Activated CD4-positive, alpha-beta T cell treated with anti-CD3 and anti-CD28 coated beads, Interleukin-2, amount 10 ng/mL, durations not matched to agents 7 days and 5 days (primary cell): ENCODE measurements at regions not wholly inside any gene's neighbourhood (a gene's known extent, or its start where the extent isn't known, plus 50 kb on each side); places are given as distances from the start of the nearest gene placed in this dataset.

Experiments used
- CTCF ChIA-PET: fragments of 350-600 bp; sonication (Branson Sonifier 250); formaldehyde crosslinking; loops from one replicate; lab custom pipeline; 2021; ENCODE audit warnings: antibody characterized with exemption; lab: Charles Lee
- POLR2A ChIA-PET: fragments of 350-600 bp; sonication (Branson Sonifier 250); formaldehyde crosslinking; loops from one replicate; lab custom pipeline; 2021; ENCODE audit warnings: antibody characterized with exemption; lab: Charles Lee
- DNase-seq: peaks from one replicate; pipeline ENCODE4 v3.0.0-alpha.2; 2020
- H3K27ac Mint-ChIP-seq: one replicate; pipeline ENCODE4 v1.8.0; 2021; ENCODE audit warnings: mild to moderate bottlenecking, moderate library complexity, mixed read lengths
- H3K27me3 Mint-ChIP-seq: one replicate; pipeline ENCODE4 v1.8.0; 2021; ENCODE audit warnings: mixed read lengths
- H3K36me3 Mint-ChIP-seq: one replicate; pipeline ENCODE4 v1.8.0; 2021; ENCODE audit warnings: low read depth, mixed read lengths
- H3K4me1 Mint-ChIP-seq: one replicate; pipeline ENCODE4 v1.8.0; 2021; ENCODE audit warnings: mixed read lengths
- H3K4me3 Mint-ChIP-seq: one replicate; pipeline ENCODE4 v1.8.0; 2021; ENCODE audit warnings: mild to moderate bottlenecking, moderate library complexity, mixed read lengths
- H3K9me3 Mint-ChIP-seq: one replicate; pipeline ENCODE4 v1.8.0; 2021; ENCODE audit warnings: mixed read lengths

GRCh38 chr13:44079413-44080205 lies 199.9 kb downstream of the LACC1 start:
- peaks cover 4% of the 10 kb centered on the region for H3K9me3 Mint-ChIP-seq
- CTCF ChIA-PET: no interaction called here

GRCh38 chr13:44084146-44084545 lies 204.4 kb downstream of the LACC1 start:
- no peaks in the 10 kb centered on the region for H3K36me3 Mint-ChIP-seq
- H3K9me3 Mint-ChIP-seq: peaks cover 4% of the 10 kb centered on the region
- peaks cover 8% of the 10 kb centered on the region for H3K4me1 Mint-ChIP-seq
- peaks cover 14% of the 10 kb centered on the region for H3K27me3 Mint-ChIP-seq
- no peak overlapping the region for H3K27ac Mint-ChIP-seq
- POLR2A ChIA-PET: no interaction called here
- no peak overlapping the region for H3K4me3 Mint-ChIP-seq
- DNase-seq: no peak
- CTCF ChIA-PET: no interaction called here

More at GRCh38 chr13:44079413-44080205, 199.9 kb downstream of the LACC1 start:
- no peaks in the 10 kb centered on the region for H3K36me3 Mint-ChIP-seq
- peaks cover 2% of the 10 kb centered on the region for H3K27me3 Mint-ChIP-seq
- DNase-seq: no peak
- POLR2A ChIA-PET: no interaction called here
- H3K27ac Mint-ChIP-seq: no peak overlapping the region
- H3K4me1 Mint-ChIP-seq: no peaks in the 10 kb centered on the region
- no peak overlapping the region for H3K4me3 Mint-ChIP-seq

GRCh38 chr13:44086389-44086788 lies 206.7 kb downstream of the LACC1 start:
- no peak overlapping the region for H3K4me3 Mint-ChIP-seq
- peaks cover 16% of the 10 kb centered on the region for H3K27me3 Mint-ChIP-seq
- no peak overlapping the region for H3K27ac Mint-ChIP-seq
- ChIA-PET CTCF (no interaction called here), POLR2A (no interaction called here)
- peaks cover 4% of the 10 kb centered on the region for H3K9me3 Mint-ChIP-seq
- no peaks in the 10 kb centered on the region for H3K36me3 Mint-ChIP-seq
- peaks cover 15% of the 10 kb centered on the region for H3K4me1 Mint-ChIP-seq
- no peak for DNase-seq

GRCh38 chr13:44088411-44088810 lies 208.7 kb downstream of the LACC1 start:
- POLR2A ChIA-PET: no interaction called here
- Mint-ChIP-seq H3K27me3 (peaks cover 15% of the 10 kb centered on the region), H3K27ac (no peak overlapping the region), H3K4me1 (peaks cover 20% of the 10 kb centered on the region), H3K4me3 (no peak overlapping the region), H3K9me3 (peaks cover 4% of the 10 kb centered on the region), H3K36me3 (no peaks in the 10 kb centered on the region)
- no peak for DNase-seq
- CTCF ChIA-PET: interaction anchor here (0.5 kb wide), 1 partner anchor 1715 kb away, joined by 3 read pairs; no protein-coding TSS in a partner anchor

- no peak for DNase-seq
- ChIA-PET POLR2A (no interaction called here), CTCF (no interaction called here)
- peaks cover 4% of the 10 kb centered on the region for H3K9me3 Mint-ChIP-seq
- peaks cover 20% of the 10 kb centered on the region for H3K4me1 Mint-ChIP-seq
- H3K4me3 Mint-ChIP-seq: no peak overlapping the region
- no peaks in the 10 kb centered on the region for H3K36me3 Mint-ChIP-seq
- peaks cover 15% of the 10 kb centered on the region for H3K27me3 Mint-ChIP-seq
- no peak overlapping the region for H3K27ac Mint-ChIP-seq
Observed at GRCh38 chr13:44088991-44089413, 209.3 kb downstream of the LACC1 start.

GRCh38 chr13:44089452-44089851 lies 209.7 kb downstream of the LACC1 start:
- peaks cover 15% of the 10 kb centered on the region for H3K27me3 Mint-ChIP-seq
- DNase-seq: no peak
- POLR2A ChIA-PET: no interaction called here
- H3K9me3 Mint-ChIP-seq: peaks cover 4% of the 10 kb centered on the region
- H3K27ac Mint-ChIP-seq: no peak overlapping the region
- CTCF ChIA-PET: no interaction called here
- no peaks in the 10 kb centered on the region for H3K36me3 Mint-ChIP-seq
- peaks cover 20% of the 10 kb centered on the region for H3K4me1 Mint-ChIP-seq
- no peak overlapping the region for H3K4me3 Mint-ChIP-seq

GRCh38 chr13:44092078-44092970 lies 212.6 kb downstream of the LACC1 start:
- H3K27ac Mint-ChIP-seq: no peak overlapping the region
- peaks cover 4% of the 10 kb centered on the region for H3K9me3 Mint-ChIP-seq
- no peak for DNase-seq
- H3K27me3 Mint-ChIP-seq: peaks cover 18% of the 10 kb centered on the region
- H3K4me1 Mint-ChIP-seq: peaks cover 20% of the 10 kb centered on the region
- ChIA-PET POLR2A (interaction anchor here (0.6 kb wide), 1 partner anchor 187 kb away, joined by 3 read pairs; no protein-coding TSS in a partner anchor), CTCF (no interaction called here)
- no peaks in the 10 kb centered on the region for H3K36me3 Mint-ChIP-seq
- no peak overlapping the region for H3K4me3 Mint-ChIP-seq

- no peaks in the 10 kb centered on the region for H3K36me3 Mint-ChIP-seq
- CTCF ChIA-PET: no interaction called here
- H3K27me3 Mint-ChIP-seq: peaks cover 7% of the 10 kb centered on the region
- H3K27ac Mint-ChIP-seq: no peak overlapping the region
- peaks cover 15% of the 10 kb centered on the region for H3K4me1 Mint-ChIP-seq
- peaks cover 4% of the 10 kb centered on the region for H3K9me3 Mint-ChIP-seq
- no peak for DNase-seq
- POLR2A ChIA-PET: no interaction called here
- H3K4me3 Mint-ChIP-seq: no peak overlapping the region
Observed at GRCh38 chr13:44093607-44094564, 214.2 kb downstream of the LACC1 start.

- ChIA-PET POLR2A (no interaction called here), CTCF (no interaction called here)
- no peak overlapping the region for H3K27ac Mint-ChIP-seq
- peaks cover 9% of the 10 kb centered on the region for H3K27me3 Mint-ChIP-seq
- DNase-seq: no peak
- H3K36me3 Mint-ChIP-seq: no peaks in the 10 kb centered on the region
- H3K4me1 Mint-ChIP-seq: peaks cover 5% of the 10 kb centered on the region
- H3K4me3 Mint-ChIP-seq: no peak overlapping the region
- peaks cover 7% of the 10 kb centered on the region for H3K9me3 Mint-ChIP-seq
Observed at GRCh38 chr13:44096901-44097300, 217.2 kb downstream of the LACC1 start.

- Mint-ChIP-seq H3K4me3 (no peak overlapping the region), H3K4me1 (no peaks in the 10 kb centered on the region), H3K27me3 (peaks cover 10% of the 10 kb centered on the region), H3K36me3 (no peaks in the 10 kb centered on the region), H3K9me3 (peaks cover 3% of the 10 kb centered on the region), H3K27ac (no peak overlapping the region)
- ChIA-PET POLR2A (no interaction called here), CTCF (no interaction called here)
- DNase-seq: no peak
Observed at GRCh38 chr13:44098559-44098958, 218.9 kb downstream of the LACC1 start.

GRCh38 chr13:44101347-44102083 lies 221.8 kb downstream of the LACC1 start:
- POLR2A ChIA-PET: no interaction called here
- CTCF ChIA-PET: interaction anchor here (0.6 kb wide), 1 partner anchor 550 kb away, joined by 11 read pairs; no protein-coding TSS in a partner anchor
- Mint-ChIP-seq H3K9me3 (peaks cover 3% of the 10 kb centered on the region), H3K36me3 (no peaks in the 10 kb centered on the region), H3K27me3 (peaks cover 8% of the 10 kb centered on the region), H3K4me1 (no peaks in the 10 kb centered on the region), H3K4me3 (no peak overlapping the region), H3K27ac (no peak overlapping the region)
- DNase-seq: no peak
